ENCODE measurements at regions not wholly inside any gene's neighbourhood (a gene's known extent, or its start where the extent isn't known, plus 50 kb on each side); places are given as distances from the start of the nearest gene placed in this dataset.
"Not testable (repeated sequence)": the region's sequence is repeated elsewhere in the genome, so short reads cannot be mapped to it uniquely, and the experiment has no call there.

GRCh38 chr1:148373192-148373925 lies 109.7 kb downstream of the PPIAL4G start:
- no peaks in the 10 kb centered on the region for H3K27me3 ChIP-seq
- H3K4me1 ChIP-seq: no peaks in the 10 kb centered on the region
- no peak for DNase-seq (ENCODE audit: low spot score in 2 of 2)
- intact Hi-C loops (cut with DNase I): no loop called here
- no peak overlapping the region for H3K4me3 ChIP-seq
- no peak for TF ChIP-seq CTCF (IDR thresholded peaks at IDR 0.05)
- H3K27ac ChIP-seq: no peak overlapping the region
- no peaks in the 10 kb centered on the region for H3K36me3 ChIP-seq
- H3K9me3 ChIP-seq: no peaks in the 10 kb centered on the region

- Histone ChIP-seq H3K27ac (no peak overlapping the region), H3K36me3 (no peaks in the 10 kb centered on the region), H3K9me3 (no peaks in the 10 kb centered on the region), H3K4me3 (no peak overlapping the region), H3K27me3 (no peaks in the 10 kb centered on the region), H3K4me1 (no peaks in the 10 kb centered on the region)
- no peak for TF ChIP-seq CTCF (IDR thresholded peaks at IDR 0.05)
- intact Hi-C loops (cut with DNase I): no loop called here
- DNase-seq (ENCODE audit: low spot score in 2 of 2): no peak
Measured at GRCh38 chr1:148372731-148373130, 110.4 kb downstream of the PPIAL4G start.

GRCh38 chr1:148372051-148372726 lies 110.9 kb downstream of the PPIAL4G start:
- H3K27me3 ChIP-seq; H3K36me3 ChIP-seq; H3K27ac ChIP-seq; H3K4me3 ChIP-seq; H3K9me3 ChIP-seq; intact Hi-C loops (cut with DNase I); H3K4me1 ChIP-seq; DNase-seq (ENCODE audit: low spot score in 2 of 2): not testable (repeated sequence)

GRCh38 chr1:148371551-148371994 lies 111.5 kb downstream of the PPIAL4G start:
- TF ChIP-seq CTCF (IDR thresholded peaks at IDR 0.05): peak; percentile 64 to 85 (median 74)
- H3K36me3 ChIP-seq; H3K9me3 ChIP-seq; H3K4me3 ChIP-seq; H3K27ac ChIP-seq; H3K4me1 ChIP-seq; H3K27me3 ChIP-seq; intact Hi-C loops (cut with DNase I): not testable (repeated sequence)
- DNase-seq (ENCODE audit: low spot score in 2 of 2): peak in 1 of 2 donors; percentile 78

- H3K27me3 ChIP-seq; H3K27ac ChIP-seq; H3K9me3 ChIP-seq; DNase-seq (ENCODE audit: low spot score in 2 of 2); H3K36me3 ChIP-seq; intact Hi-C loops (cut with DNase I); H3K4me1 ChIP-seq; H3K4me3 ChIP-seq: not testable (repeated sequence)
Measured at GRCh38 chr1:148370661-148371060, 112.4 kb downstream of the PPIAL4G start.

GRCh38 chr1:148367596-148367995 lies 115.5 kb downstream of the PPIAL4G start:
- no peak for TF ChIP-seq CTCF (IDR thresholded peaks at IDR 0.05)
- DNase-seq (ENCODE audit: low spot score in 2 of 2): no peak
- intact Hi-C loops (cut with DNase I): no loop called here

GRCh38 chr1:148366136-148366753 lies 116.9 kb downstream of the PPIAL4G start:
- intact Hi-C loops (cut with DNase I); H3K27me3 ChIP-seq; H3K9me3 ChIP-seq; DNase-seq (ENCODE audit: low spot score in 2 of 2); H3K4me3 ChIP-seq; H3K27ac ChIP-seq; H3K36me3 ChIP-seq; H3K4me1 ChIP-seq: not testable (repeated sequence)

More at GRCh38 chr1:148367596-148367995, 115.5 kb downstream of the PPIAL4G start:
- no peaks in the 10 kb centered on the region for H3K9me3 ChIP-seq
- no peaks in the 10 kb centered on the region for H3K4me1 ChIP-seq
- H3K27ac ChIP-seq: no peak overlapping the region
- no peaks in the 10 kb centered on the region for H3K27me3 ChIP-seq
- H3K36me3 ChIP-seq: no peaks in the 10 kb centered on the region
- no peak overlapping the region for H3K4me3 ChIP-seq

- DNase-seq (ENCODE audit: low spot score in 2 of 2); H3K27ac ChIP-seq; H3K4me3 ChIP-seq; H3K4me1 ChIP-seq; H3K9me3 ChIP-seq; H3K27me3 ChIP-seq; intact Hi-C loops (cut with DNase I); H3K36me3 ChIP-seq: not testable (repeated sequence)
Measured at GRCh38 chr1:148365151-148365550, 118.0 kb downstream of the PPIAL4G start.

- H3K27me3 ChIP-seq; intact Hi-C loops (cut with DNase I); H3K36me3 ChIP-seq; H3K27ac ChIP-seq; DNase-seq (ENCODE audit: low spot score in 2 of 2); H3K4me3 ChIP-seq; H3K9me3 ChIP-seq; H3K4me1 ChIP-seq: not testable (repeated sequence)
Measured at GRCh38 chr1:148363979-148364378, 119.1 kb downstream of the PPIAL4G start.
